HG03439 (cell line): ENCODE measurements at regions not wholly inside any gene's neighbourhood (a gene's known extent, or its start where the extent isn't known, plus 50 kb on each side); places are given as distances from the start of the nearest gene placed in this dataset.
"Not testable (repeated sequence)": the region's sequence is repeated elsewhere in the genome, so short reads cannot be mapped to it uniquely, and the experiment has no call there.

Experiments
- ATAC-seq: cut with Tn5 transposase; IDR thresholded peaks from one replicate; pipeline ENCODE4 v1.9.1; 2021; ENCODE audit warnings: mild to moderate bottlenecking, moderate library complexity; ENCODE audit not compliant: unreplicated experiment

DNA sequence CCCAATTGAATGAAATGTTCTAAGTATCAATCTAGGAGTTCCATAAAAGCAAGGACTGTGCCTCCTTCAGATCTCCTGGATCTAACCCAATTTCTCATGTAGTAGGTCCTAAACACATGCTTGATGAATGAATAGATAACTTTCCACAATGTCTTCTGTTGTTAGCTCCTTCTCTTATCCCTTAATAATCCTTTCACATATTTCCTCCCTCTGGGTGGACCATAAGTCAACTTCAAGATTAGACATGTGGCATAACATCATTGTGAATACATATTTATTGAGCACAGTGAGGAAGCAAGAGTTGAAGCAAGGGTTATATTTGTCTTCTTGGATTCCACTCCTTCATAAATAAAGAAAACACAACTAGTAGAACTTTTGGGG lies 108.6 kb upstream of the EGFLAM start:
- ATAC-seq, result no peak

DNA sequence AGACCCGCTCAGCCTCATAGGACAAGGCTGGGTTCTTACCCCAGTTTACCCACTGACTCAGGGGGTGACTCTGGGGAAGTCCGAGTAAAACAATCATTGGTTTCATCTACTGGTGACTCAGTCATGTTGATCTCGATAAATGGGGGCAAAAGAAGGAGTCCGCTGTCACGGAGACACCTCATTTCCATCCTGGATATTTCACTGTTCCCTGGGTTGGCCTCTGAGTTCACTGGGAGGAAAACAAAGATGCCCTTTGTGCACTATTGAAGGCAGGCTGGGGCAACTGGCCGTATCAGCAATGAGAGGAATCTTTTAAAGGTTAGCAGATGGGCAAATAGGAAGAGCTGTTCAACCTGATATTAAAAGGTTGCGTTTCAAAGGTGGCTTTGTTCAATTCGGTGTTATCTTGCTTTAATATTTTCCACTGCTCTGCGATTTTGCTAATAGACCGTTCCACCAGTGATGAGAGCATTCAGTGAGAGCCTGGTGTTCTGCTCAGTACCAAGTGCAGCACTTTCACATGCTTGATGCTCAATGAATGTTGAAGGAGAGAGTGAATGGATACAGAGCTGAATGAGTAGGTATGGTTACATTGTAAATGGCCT lies 110.2 kb upstream of the EGFLAM start:
- no peak for ATAC-seq

DNA sequence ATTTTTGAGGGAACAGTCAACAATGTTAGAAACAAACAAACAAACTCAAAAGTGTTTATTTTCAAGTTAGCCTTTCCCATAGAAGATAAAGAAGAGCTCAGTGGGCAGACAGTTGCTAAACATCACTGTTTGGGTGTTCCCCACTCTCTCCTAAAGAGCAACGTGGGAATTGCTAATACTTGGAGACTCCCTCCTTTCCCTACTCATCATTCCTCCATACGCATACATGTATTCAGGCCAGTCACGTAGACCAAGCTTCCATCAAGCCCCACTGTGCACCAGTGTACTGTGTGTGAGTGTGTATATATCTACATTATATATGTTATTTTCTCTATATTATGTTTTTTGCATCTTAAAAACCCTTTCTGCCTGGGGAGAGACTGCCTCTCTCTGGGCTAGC lies 115.0 kb upstream of the EGFLAM start:
- ATAC-seq, result no peak

DNA sequence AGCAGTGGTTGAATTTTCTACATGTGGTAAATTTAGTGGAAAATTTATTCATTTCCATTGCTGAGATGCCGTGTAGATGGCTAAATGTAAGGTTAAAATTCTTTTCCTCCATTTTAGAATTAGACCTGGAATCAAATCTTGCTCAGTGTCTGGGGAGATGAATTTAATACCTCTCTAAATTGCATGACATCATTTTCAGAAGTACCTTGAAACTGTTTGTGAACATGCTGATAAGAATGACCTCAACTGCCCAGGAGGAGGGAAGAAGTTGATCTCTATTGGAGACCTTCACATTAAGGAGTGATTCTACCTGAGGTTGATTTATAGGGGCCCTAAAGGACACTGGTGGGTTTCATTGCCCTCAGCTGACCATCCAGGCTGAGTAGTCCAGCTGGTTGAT lies 116.7 kb upstream of the EGFLAM start:
- no peak for ATAC-seq

DNA sequence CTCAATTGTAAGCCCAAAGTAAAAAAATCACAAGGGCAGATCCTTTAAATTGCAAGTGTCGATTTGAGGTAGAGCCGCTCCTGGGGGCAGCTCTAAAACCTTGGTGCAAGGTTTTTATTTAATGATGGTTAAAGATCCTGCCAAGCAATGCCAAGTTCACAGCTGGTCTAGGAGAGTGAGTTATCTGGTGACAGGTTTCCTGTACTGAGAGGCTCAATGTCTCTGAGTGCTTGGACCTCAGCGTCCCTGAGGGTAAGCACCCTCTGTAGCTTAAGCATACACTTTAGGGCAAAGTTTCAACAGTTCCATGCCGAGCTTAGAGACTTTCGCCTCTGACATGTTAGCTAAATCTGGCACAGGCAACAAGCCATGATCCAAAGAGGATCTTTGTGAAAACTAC lies 119.8 kb upstream of the EGFLAM start:
- no peak for ATAC-seq

DNA sequence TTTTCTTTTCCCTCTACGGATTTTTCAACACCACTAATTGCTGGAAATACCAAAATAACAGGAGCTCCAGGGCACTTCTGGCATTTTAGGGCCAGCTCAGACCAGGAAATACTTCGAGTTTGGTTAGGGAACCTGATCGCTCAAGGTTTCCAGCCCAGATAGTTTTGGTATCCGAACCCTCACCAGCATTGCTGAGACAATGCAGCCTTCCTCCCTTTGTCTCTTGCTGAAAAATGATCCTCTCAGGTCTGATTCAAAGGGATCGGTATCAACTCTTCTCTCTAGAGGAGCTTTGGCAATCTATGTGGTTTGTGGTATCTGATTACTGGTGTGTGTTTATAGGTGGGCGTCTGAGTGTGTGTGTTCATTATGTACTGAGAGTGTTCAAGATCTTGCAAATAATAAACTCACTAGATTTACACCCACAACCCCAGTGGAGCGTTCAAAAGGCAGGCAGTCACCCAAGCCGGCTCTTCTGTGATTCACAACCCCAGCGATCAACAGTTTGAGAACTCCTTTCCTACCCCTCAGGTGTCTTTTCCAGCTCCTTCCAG lies 122.8 kb upstream of the EGFLAM start:
- ATAC-seq, result no peak

DNA sequence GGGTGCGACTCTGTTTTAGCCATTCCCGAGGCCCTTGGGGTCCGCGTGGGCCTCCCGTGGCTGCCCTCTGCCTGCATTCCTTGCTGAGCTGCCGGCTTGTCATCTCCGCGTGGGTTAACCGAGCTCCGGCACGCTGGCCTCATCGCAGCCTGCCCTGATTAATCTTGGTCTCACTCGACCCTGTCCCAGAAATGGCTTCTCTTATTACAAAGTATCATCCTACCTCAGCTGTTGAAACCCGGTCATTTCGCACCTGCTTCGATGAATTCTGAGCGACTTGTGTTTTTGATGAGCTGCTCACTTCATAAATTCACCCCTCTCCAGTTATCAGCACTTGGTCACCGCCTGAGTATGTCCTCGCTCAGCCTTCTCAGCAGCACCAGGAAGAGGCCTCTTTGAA lies 123.5 kb upstream of the EGFLAM start:
- no peak for ATAC-seq

DNA sequence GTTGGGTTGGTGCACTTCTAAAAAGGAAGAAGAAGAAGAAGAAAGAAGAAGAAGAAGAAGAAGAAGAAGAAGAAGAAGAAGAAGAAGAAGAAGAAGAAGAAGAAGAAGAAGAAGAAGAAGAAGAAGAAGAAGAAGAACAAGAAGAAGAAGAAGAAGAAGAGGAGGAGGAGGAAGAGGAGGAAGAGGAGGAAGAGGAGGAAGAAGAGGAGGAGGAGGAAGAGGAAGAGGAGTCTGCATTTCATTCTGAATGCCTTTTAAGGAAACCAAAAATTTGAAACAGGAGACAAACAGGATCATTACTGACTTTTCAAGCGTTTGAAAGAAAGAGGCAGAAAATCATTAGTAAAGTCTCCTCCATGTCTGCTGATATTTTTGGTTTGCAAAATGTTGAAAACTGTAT lies 124.1 kb upstream of the EGFLAM start:
- ATAC-seq, result not testable (repeated sequence)

DNA sequence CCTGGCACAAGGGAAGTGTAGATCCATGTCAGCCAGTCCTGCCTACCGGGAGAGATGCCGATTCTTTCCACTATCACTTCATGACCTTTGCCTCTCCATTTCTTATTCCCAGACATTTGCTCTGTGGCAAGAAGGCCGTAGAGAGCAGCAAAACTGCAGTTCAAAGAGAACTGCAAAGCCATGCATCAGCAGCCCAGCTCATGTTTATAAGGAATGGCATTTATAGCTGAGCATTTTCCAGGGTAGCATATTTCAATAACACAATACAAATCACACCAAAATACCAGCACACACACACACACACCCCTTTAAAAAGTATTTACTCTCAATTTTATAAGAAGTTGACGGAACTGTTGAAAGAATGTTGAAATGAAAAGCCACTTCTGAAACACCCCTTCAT lies 126.7 kb upstream of the EGFLAM start:
- ATAC-seq, result no peak

DNA sequence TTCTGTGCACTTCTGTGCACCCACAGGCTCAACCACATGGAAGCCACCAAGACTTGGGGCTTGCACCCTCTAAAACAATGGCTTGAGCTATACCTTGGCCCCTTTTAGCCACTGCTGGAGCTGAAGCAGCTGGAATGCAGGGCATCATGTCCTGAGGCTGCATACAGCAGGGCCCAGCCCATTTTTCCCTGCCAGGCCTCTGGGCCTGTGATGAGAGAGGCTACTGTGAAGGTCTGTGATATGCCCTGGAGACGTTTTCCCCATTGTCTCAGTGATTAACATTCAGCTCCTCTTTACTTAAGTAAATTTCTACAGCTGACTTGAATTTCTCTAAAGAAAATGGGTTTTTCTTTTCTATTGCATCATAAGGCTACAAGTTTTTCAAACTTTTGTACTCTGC lies 134.0 kb upstream of the EGFLAM start:
- no peak for ATAC-seq

DNA sequence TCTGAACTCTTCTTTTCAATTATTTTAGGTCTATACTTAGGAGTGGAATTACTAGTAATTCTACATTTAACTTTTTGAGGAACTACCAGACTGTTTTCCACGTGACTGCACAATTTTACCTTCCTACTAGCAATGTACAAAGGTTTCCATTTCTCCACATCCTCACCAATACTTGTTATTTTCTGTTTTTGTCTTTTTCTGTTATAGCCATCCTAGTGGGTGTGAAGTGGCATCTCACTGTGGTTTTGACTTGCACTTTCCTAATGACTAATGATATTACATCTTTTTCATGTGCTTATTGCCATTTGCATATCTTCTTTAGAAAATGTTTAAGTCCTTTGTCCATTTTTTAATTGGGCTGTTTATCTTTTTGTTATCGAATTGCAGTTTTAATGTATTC lies 136.9 kb upstream of the EGFLAM start:
- ATAC-seq, result no peak

DNA sequence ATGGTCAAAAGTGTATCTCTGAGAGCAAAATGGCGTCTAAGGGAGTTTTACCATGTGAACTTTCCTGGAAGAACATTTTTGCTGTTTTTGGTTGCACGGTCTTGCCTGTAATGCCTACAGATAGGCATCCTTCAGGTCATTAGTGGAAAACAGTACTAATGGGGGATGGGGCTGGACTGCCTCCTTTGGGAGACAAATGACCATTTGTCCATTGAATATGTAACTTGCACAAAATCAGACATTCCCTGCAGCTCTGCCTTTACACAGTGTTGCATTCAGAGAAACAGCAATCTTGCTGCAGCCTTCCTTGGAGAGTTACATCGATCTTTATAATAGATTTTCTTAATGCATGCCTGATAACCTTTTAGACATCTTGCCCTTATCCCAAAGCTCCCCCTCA lies 138.5 kb upstream of the EGFLAM start:
- no peak for ATAC-seq

DNA sequence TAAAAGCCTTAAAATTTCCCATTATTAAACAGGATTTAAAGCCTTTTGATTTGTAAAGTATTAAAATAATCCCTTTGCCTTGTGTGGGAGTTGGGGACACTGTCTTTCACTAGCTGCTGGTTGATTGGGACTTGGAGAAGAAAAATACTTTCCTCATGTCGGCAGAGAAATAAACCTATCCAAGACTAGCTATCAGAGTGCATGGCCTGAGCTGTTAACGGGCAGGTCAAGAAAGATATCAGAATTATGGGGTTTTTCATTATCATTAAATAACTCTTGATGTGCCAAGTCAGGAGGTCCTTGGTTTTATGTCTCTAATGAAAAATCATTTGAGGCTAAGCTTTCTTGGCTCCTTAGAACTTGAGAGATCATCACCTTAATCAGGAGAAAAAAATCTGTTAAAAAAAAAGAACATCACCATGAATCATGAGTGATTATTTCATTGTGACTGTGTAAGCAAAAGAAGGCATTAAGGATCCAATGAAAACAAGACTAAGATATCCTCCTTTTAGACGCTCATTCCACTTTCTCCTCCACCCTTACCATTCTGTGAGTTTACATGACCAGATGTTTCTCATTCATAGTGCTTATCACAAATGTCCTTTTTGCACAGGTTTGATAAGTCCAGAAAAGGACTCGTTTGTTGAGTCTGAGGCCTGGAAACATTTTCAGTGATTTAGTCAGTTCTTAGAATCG lies 140.4 kb upstream of the EGFLAM start:
- no peak for ATAC-seq

DNA sequence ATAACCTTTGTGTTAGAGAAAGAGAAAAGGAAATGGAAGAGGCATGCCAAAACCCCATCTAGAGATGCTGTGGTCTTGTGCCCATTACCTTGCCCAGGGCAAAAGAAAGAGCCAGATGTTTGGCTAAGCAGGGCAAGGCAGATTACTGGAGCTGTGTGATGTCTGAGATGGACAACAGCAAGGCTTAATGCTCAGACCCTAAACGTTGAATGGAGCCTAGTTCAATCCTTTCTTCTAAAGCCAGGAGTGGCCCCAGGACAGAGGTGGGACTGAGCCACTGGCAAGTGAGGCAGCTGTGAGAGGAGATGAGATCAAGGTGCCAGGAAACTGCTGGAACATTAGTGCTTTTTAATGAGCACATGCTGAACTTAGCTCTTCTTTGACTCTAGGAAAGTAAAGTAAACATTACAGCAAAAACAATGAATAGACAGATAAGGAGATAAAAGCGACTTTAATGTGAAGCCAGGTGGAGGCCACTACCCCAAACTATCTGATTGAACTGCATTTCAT lies 143.0 kb upstream of the EGFLAM start:
- ATAC-seq, result no peak

DNA sequence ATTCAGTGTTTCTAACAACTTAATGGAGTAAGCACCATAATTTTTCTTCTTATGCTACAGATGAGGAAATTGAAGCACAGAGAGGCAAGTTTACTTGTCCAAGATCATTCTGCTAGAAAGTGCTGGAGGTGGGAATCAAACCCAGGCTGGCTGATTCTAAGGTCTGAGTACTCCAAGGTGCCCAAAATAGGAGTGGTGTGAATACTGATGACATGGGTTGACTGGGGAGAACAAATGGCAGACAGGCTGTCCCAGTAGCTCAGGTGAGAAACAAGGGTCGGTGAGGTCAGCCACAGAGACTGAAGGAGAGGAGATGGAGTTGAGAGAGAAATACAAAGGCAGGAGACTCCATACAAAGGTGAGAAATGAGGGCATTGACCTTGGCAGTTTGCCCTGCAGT lies 144.5 kb upstream of the EGFLAM start:
- ATAC-seq, result no peak

DNA sequence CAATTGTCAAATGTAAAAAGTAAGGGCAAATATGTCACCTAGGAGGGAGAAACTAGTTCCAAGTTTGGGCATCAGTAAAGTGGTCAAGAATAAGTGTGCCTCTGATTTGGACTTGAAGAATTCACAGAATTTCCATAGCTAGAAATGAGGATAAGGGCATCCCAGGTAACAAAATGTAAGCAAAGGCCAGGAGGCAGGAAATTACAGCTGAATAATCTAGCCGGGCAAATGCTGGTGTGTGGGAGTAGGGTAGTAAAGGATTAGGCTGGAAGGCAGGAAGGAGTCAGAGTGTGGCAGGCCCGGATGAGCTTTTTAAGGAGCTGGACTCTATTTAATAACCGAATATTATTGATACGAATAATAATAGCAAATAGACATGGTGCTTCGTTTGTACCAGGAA lies 144.9 kb upstream of the EGFLAM start:
- no peak for ATAC-seq

DNA sequence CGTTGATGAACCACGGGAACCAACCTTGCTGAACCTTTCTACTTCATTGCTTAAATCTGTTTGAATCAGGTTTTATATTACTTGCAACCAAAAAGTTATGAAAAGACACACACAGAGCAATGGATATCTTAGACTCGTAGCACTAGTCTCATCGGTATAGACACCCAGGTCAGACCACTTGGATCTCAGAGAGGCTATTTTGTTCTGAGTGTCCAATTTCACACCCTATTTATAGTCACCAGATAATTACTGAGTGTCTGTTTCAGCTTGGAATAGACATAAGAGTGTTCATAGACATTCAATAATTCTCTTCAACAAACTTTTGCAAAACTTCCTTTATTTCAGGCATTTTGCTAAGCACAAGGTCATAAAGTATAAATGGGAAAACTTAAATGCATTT lies 145.4 kb upstream of the EGFLAM start:
- ATAC-seq, result no peak

DNA sequence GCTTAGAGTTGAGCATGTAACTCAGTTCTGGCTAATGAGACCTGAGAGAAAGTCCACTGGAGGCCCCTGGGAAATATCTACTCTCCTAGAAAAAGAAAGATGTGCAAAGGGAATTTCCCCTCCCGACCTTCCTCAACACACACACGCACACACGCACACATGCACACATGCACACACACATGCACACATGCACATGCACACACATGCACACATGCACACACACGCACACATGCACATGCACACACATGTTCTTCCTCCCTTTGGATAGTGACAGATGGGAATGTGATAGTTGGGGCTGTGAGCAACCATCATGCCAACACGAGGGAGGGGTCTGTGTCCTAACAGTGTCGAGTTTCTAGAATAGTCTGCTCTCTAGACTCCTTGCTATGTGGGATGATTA lies 148.2 kb upstream of the EGFLAM start:
- no peak for ATAC-seq

DNA sequence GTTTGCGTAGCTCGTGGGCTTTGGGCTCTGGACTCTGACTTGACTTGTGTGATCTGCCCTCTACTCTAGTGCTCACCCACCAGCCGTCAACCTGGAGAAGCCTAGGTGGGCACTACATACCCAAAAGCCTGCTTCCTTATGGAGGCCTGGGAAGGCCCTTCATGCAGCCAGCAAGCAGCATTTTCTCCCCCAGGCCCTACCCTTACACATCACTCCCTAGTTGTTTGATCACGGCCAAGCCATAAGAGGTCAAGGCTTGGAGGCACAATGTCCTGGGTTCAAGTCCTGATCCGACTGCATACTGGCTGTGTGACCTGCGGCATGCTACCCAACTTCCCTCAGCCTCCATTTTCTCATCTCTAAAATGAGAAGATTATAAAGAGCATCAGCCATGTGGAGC lies 151.3 kb upstream of the EGFLAM start:
- ATAC-seq, result no peak

DNA sequence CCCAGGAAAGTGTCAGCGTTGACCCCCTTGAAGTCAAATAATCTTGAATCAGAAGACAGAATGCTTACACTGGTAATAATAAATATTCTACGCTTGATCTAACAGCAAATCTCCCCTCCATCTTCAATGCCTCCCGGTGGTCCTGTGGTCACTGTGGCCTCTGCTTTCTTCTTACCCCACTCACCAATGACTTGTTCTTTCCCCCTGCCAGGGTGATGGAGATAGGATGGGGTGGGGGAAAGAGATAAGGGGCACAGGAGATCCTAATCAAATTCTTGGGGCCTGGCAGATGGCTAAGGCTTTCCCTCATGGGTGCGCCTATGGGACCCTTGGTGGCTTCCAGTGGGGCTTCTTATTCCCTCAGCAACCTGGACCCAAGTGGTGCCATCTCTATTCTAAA lies 152.6 kb upstream of the EGFLAM start:
- no peak for ATAC-seq

DNA sequence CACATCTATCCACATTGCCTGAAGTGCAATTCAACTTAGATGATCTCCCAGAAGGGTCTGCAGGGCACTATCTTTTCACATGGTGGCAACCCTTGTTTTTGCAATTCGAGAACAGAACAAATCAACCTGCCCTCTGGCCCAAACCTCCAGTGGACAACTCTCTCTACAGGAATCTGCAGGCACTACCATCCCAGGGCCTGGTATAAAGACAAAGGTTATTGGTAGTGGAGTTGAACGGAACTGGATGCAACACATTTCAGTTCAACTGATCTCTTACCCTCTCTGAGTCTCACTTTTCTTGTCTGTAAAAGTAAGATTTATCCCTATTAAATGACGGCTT lies 153.2 kb upstream of the EGFLAM start:
- ATAC-seq, result no peak

DNA sequence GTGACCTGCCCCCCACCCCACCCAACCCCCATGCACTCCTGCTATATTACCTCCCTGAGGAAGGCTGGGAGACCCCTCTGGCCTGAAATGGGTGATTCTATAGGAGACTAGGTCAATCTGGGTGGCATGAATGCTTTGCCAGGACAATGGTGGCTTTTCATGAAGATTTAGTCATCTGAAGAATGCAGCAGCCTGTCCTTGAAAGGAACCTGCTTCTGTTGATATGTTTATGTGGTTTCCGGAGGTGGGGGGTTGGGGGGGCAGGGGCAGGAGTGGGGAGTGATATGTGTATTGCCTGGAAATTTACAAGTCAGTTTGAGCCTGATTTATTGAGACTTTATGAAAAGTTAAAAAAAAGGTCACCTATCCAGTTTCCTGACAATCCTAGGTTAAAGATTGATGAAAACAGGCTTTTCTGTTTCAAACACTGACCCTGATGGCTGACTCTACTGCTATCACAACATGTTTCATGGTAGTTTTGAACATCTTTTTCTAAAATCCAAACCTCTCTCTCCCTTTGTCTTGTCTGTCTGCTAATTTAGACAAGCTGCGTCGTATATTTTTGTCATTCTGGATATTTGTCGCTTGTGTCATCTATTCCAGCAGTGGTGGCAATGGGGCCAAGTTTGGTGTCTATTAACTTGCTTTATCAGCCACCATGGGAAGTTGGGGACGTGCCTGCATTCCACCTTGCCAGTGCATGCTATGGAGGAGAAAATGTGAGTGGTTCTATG lies 153.7 kb upstream of the EGFLAM start:
- ATAC-seq, result no peak
